ENCODE measurements at regions not wholly inside any gene's neighbourhood (a gene's known extent, or its start where the extent isn't known, plus 50 kb on each side); places are given as distances from the start of the nearest gene placed in this dataset.

- DNase-seq (ENCODE audit: low spot score) = no peak
- Histone ChIP-seq H2BK5ac (ENCODE audit: low read length) (no peak overlapping the region), H3K4me3 (ENCODE audit: low read length in 2 of 2) (no peak overlapping the region), H3K9ac (ENCODE audit: low read depth, low read length, poor library complexity) (no peak overlapping the region), H3K4me1 (ENCODE audit: control insufficient read depth in 2 of 2, insufficient read depth in 1 of 2, low read depth in 1 of 2, low read length in 2 of 2) (peaks cover 0 to 2% of the 10 kb centered on the region in 2 donors), H3K27ac (replicated peaks; ENCODE audit: low read length) (no peak overlapping the region), H3K14ac (ENCODE audit: low read length) (no peak overlapping the region), H4K91ac (ENCODE audit: low read depth, low read length, poor library complexity) (no peak overlapping the region), H3K4ac (ENCODE audit: low read length) (no peak overlapping the region), H3K9me3 (replicated peaks in 1 of 2; ENCODE audit: control insufficient read depth in 2 of 2, insufficient read depth in 1 of 2, low read depth in 1 of 2, low read length in 2 of 2) (no peaks in the 10 kb centered on the region), H2AFZ (ENCODE audit: low read length) (no peak overlapping the region), H3K18ac (ENCODE audit: low read length) (no peak overlapping the region), H3K4me2 (ENCODE audit: insufficient read depth, low read length, poor library complexity, severe bottlenecking) (no peak overlapping the region), H2AK5ac (ENCODE audit: low read depth, low read length) (no peak overlapping the region), H3K23ac (ENCODE audit: low read depth, low read length, poor library complexity) (no peak overlapping the region), H2BK120ac (ENCODE audit: low read depth, low read length) (no peak overlapping the region), H3K79me1 (ENCODE audit: low read depth, low read length) (no peaks in the 10 kb centered on the region), H3K27me3 (ENCODE audit: control insufficient read depth in 3 of 3, insufficient read depth in 3 of 3, low read depth in 1 of 3, low read length in 3 of 3) (no peaks in the 10 kb centered on the region), H2BK12ac (ENCODE audit: low read length) (no peak overlapping the region), H3K36me3 (replicated peaks in 1 of 2; ENCODE audit: control insufficient read depth in 2 of 2, insufficient read depth in 2 of 2, low read length in 2 of 2) (no peaks in the 10 kb centered on the region), H4K8ac (ENCODE audit: low read depth, low read length) (no peak overlapping the region), H2BK15ac (ENCODE audit: low read length) (no peak overlapping the region)
- WGBS, 2 donors (ENCODE audit: extremely low coverage in 2 of 2, insufficient read length in 2 of 2, insufficient replicate concordance in 1 of 2) = no CpG with 5 or more reads among the region's 4 CpGs
These were observed 65.8 kb upstream of the CHD1 start for GRCh38 chr5:98994611-98995010.

- H3K9me3 ChIP-seq (replicated peaks in 1 of 2; ENCODE audit: control insufficient read depth in 2 of 2, insufficient read depth in 1 of 2, low read depth in 1 of 2, low read length in 2 of 2) = no peaks in the 10 kb centered on the region
- H3K9ac ChIP-seq (ENCODE audit: low read depth, low read length, poor library complexity) = no peak overlapping the region
- no peak overlapping the region for H3K14ac ChIP-seq (ENCODE audit: low read length)
- H3K4me3 ChIP-seq (ENCODE audit: low read length in 2 of 2) = no peak overlapping the region
- H3K23ac ChIP-seq (ENCODE audit: low read depth, low read length, poor library complexity) = no peak overlapping the region
- H3K4ac ChIP-seq (ENCODE audit: low read length) = no peak overlapping the region
- WGBS, 2 donors (ENCODE audit: extremely low coverage in 2 of 2, insufficient read length in 2 of 2, insufficient replicate concordance in 1 of 2) = no CpG with 5 or more reads among the region's 3 CpGs
- no peak overlapping the region for H3K4me2 ChIP-seq (ENCODE audit: insufficient read depth, low read length, poor library complexity, severe bottlenecking)
- no peaks in the 10 kb centered on the region for H3K27me3 ChIP-seq (ENCODE audit: control insufficient read depth in 3 of 3, insufficient read depth in 3 of 3, low read depth in 1 of 3, low read length in 3 of 3)
- no peaks in the 10 kb centered on the region for H3K36me3 ChIP-seq (replicated peaks in 1 of 2; ENCODE audit: control insufficient read depth in 2 of 2, insufficient read depth in 2 of 2, low read length in 2 of 2)
- H2BK5ac ChIP-seq (ENCODE audit: low read length) = no peak overlapping the region
- no peak overlapping the region for H3K18ac ChIP-seq (ENCODE audit: low read length)
- H3K79me1 ChIP-seq (ENCODE audit: low read depth, low read length) = no peaks in the 10 kb centered on the region
- H4K8ac ChIP-seq (ENCODE audit: low read depth, low read length) = no peak overlapping the region
- H3K27ac ChIP-seq (replicated peaks; ENCODE audit: low read length) = no peak overlapping the region
- no peak overlapping the region for H2BK12ac ChIP-seq (ENCODE audit: low read length)
- H2BK15ac ChIP-seq (ENCODE audit: low read length) = no peak overlapping the region
- H3K4me1 ChIP-seq (ENCODE audit: control insufficient read depth in 2 of 2, insufficient read depth in 1 of 2, low read depth in 1 of 2, low read length in 2 of 2) = peaks cover 0 to 2% of the 10 kb centered on the region in 2 donors
- no peak for DNase-seq (ENCODE audit: low spot score)
- H2BK120ac ChIP-seq (ENCODE audit: low read depth, low read length) = no peak overlapping the region
- no peak overlapping the region for H4K91ac ChIP-seq (ENCODE audit: low read depth, low read length, poor library complexity)
- no peak overlapping the region for H2AK5ac ChIP-seq (ENCODE audit: low read depth, low read length)
- no peak overlapping the region for H2AFZ ChIP-seq (ENCODE audit: low read length)
These were observed 64.7 kb upstream of the CHD1 start for GRCh38 chr5:98993512-98993911.

GRCh38 chr5:98992552-98992951 lies 63.7 kb upstream of the CHD1 start:
- Histone ChIP-seq H2BK120ac (ENCODE audit: low read depth, low read length) (no peak overlapping the region), H3K9ac (ENCODE audit: low read depth, low read length, poor library complexity) (no peak overlapping the region), H3K4me1 (ENCODE audit: control insufficient read depth in 2 of 2, insufficient read depth in 1 of 2, low read depth in 1 of 2, low read length in 2 of 2) (peaks cover 0 to 2% of the 10 kb centered on the region in 2 donors), H3K4me2 (ENCODE audit: insufficient read depth, low read length, poor library complexity, severe bottlenecking) (no peak overlapping the region), H3K4ac (ENCODE audit: low read length) (no peak overlapping the region), H2BK5ac (ENCODE audit: low read length) (no peak overlapping the region), H3K27ac (replicated peaks; ENCODE audit: low read length) (no peak overlapping the region), H2AK5ac (ENCODE audit: low read depth, low read length) (no peak overlapping the region), H3K23ac (ENCODE audit: low read depth, low read length, poor library complexity) (no peak overlapping the region), H2BK12ac (ENCODE audit: low read length) (no peak overlapping the region), H4K91ac (ENCODE audit: low read depth, low read length, poor library complexity) (no peak overlapping the region), H3K14ac (ENCODE audit: low read length) (no peak overlapping the region), H3K4me3 (ENCODE audit: low read length in 2 of 2) (no peak overlapping the region), H3K36me3 (replicated peaks in 1 of 2; ENCODE audit: control insufficient read depth in 2 of 2, insufficient read depth in 2 of 2, low read length in 2 of 2) (no peaks in the 10 kb centered on the region), H2AFZ (ENCODE audit: low read length) (no peak overlapping the region), H2BK15ac (ENCODE audit: low read length) (no peak overlapping the region), H3K79me1 (ENCODE audit: low read depth, low read length) (no peaks in the 10 kb centered on the region), H3K18ac (ENCODE audit: low read length) (no peak overlapping the region), H3K27me3 (ENCODE audit: control insufficient read depth in 3 of 3, insufficient read depth in 3 of 3, low read depth in 1 of 3, low read length in 3 of 3) (no peaks in the 10 kb centered on the region), H4K8ac (ENCODE audit: low read depth, low read length) (no peak overlapping the region), H3K9me3 (replicated peaks in 1 of 2; ENCODE audit: control insufficient read depth in 2 of 2, insufficient read depth in 1 of 2, low read depth in 1 of 2, low read length in 2 of 2) (no peaks in the 10 kb centered on the region)
- DNase-seq (ENCODE audit: low spot score) = no peak

GRCh38 chr5:98989727-98990126 lies 60.9 kb upstream of the CHD1 start:
- no peak overlapping the region for H3K23ac ChIP-seq (ENCODE audit: low read depth, low read length, poor library complexity)
- H4K8ac ChIP-seq (ENCODE audit: low read depth, low read length) = no peak overlapping the region
- no peak overlapping the region for H2BK120ac ChIP-seq (ENCODE audit: low read depth, low read length)
- no peak overlapping the region for H2AFZ ChIP-seq (ENCODE audit: low read length)
- no peak overlapping the region for H3K4me3 ChIP-seq (ENCODE audit: low read length in 2 of 2)
- no peak overlapping the region for H3K4me2 ChIP-seq (ENCODE audit: insufficient read depth, low read length, poor library complexity, severe bottlenecking)
- H3K36me3 ChIP-seq (replicated peaks in 1 of 2; ENCODE audit: control insufficient read depth in 2 of 2, insufficient read depth in 2 of 2, low read length in 2 of 2) = no peaks in the 10 kb centered on the region
- no peaks in the 10 kb centered on the region for H3K9me3 ChIP-seq (replicated peaks in 1 of 2; ENCODE audit: control insufficient read depth in 2 of 2, insufficient read depth in 1 of 2, low read depth in 1 of 2, low read length in 2 of 2)
- no peaks in the 10 kb centered on the region for H3K79me1 ChIP-seq (ENCODE audit: low read depth, low read length)
- no peak overlapping the region for H3K14ac ChIP-seq (ENCODE audit: low read length)
- H2BK12ac ChIP-seq (ENCODE audit: low read length) = no peak overlapping the region
- whole genome bisulfite sequencing, 2 donors (ENCODE audit: extremely low coverage in 2 of 2, insufficient read length in 2 of 2, insufficient replicate concordance in 1 of 2) = no CpG with 5 or more reads among the region's 3 CpGs
- no peak for DNase-seq (ENCODE audit: low spot score)
- peaks cover 0 to 2% of the 10 kb centered on the region in 2 donors for H3K4me1 ChIP-seq (ENCODE audit: control insufficient read depth in 2 of 2, insufficient read depth in 1 of 2, low read depth in 1 of 2, low read length in 2 of 2)
- H2BK15ac ChIP-seq (ENCODE audit: low read length) = no peak overlapping the region
- no peak overlapping the region for H3K18ac ChIP-seq (ENCODE audit: low read length)
- H2AK5ac ChIP-seq (ENCODE audit: low read depth, low read length) = no peak overlapping the region
- H4K91ac ChIP-seq (ENCODE audit: low read depth, low read length, poor library complexity) = no peak overlapping the region
- H3K9ac ChIP-seq (ENCODE audit: low read depth, low read length, poor library complexity) = no peak overlapping the region
- H3K27me3 ChIP-seq (ENCODE audit: control insufficient read depth in 3 of 3, insufficient read depth in 3 of 3, low read depth in 1 of 3, low read length in 3 of 3) = no peaks in the 10 kb centered on the region
- no peak overlapping the region for H3K27ac ChIP-seq (replicated peaks; ENCODE audit: low read length)
- no peak overlapping the region for H2BK5ac ChIP-seq (ENCODE audit: low read length)
- no peak overlapping the region for H3K4ac ChIP-seq (ENCODE audit: low read length)
